GM12874 (cell line): ENCODE measurements at regions not wholly inside any gene's neighbourhood (a gene's known extent, or its start where the extent isn't known, plus 50 kb on each side); places are given as distances from the start of the nearest gene placed in this dataset.

Source experiments
- CTCF ChIP-seq: IDR thresholded peaks from 2 replicates; pipeline ENCODE4 v1.5.1; 2011; ENCODE audit warnings: low read depth, mild to moderate bottlenecking, control low read depth, low read length, moderate library complexity; ENCODE audit not compliant: insufficient read depth

- no peak for TF ChIP-seq CTCF
Measured at GRCh38 chr12:90199006-90199405, 490.4 kb upstream of the ATP2B1 start.

GRCh38 chr12:90193500-90193899 is 484.9 kb upstream of the ATP2B1 start:
- no peak for TF ChIP-seq CTCF

GRCh38 chr12:90188857-90189256 is 480.2 kb upstream of the ATP2B1 start:
- no peak for TF ChIP-seq CTCF

- TF ChIP-seq CTCF: no peak
Measured at GRCh38 chr12:90183201-90183600, 474.6 kb upstream of the ATP2B1 start.

- TF ChIP-seq CTCF: no peak
Measured at GRCh38 chr12:90181216-90181615, 472.6 kb upstream of the ATP2B1 start.

- TF ChIP-seq CTCF: no peak
Measured at GRCh38 chr12:90174956-90175355, 466.3 kb upstream of the ATP2B1 start.

- no peak for TF ChIP-seq CTCF
Measured at GRCh38 chr12:90174198-90174510, 465.5 kb upstream of the ATP2B1 start.
